ENCODE measurements at regions not wholly inside any gene's neighbourhood (a gene's known extent, or its start where the extent isn't known, plus 50 kb on each side); places are given as distances from the start of the nearest gene placed in this dataset.

GRCh38 chr4:81523672-81524327, 52.1 kb upstream of the RASGEF1B start:
- TF ChIP-seq POLR2A (IDR thresholded peaks at IDR 0.05; ENCODE audit: low read depth, low read length) (no peak), PML (IDR thresholded peaks at IDR 0.05; ENCODE audit: low read length) (no peak), TCF12 (IDR thresholded peaks at IDR 0.05; ENCODE audit: low read depth, low read length) (no peak), BCL11A (IDR thresholded peaks at IDR 0.05; ENCODE audit: low read depth, low read length) (no peak), CHD2 (IDR thresholded peaks at IDR 0.05; ENCODE audit: borderline replicate concordance, low read depth, low read length) (no peak), MAX (IDR thresholded peaks at IDR 0.05; ENCODE audit: low read depth, low read length) (no peak), HDAC6 (IDR thresholded peaks at IDR 0.05; ENCODE audit: unreplicated experiment) (no peak), ZSCAN29 (IDR thresholded peaks at IDR 0.05) (no peak)

Data from GM12878 (cell line).